Lung (tissue), 11 donors: ENCODE measurements at regions not wholly inside any gene's neighbourhood (a gene's known extent, or its start where the extent isn't known, plus 50 kb on each side); places are given as distances from the start of the nearest gene placed in this dataset.

Experiments
- ATAC-seq: fragments of 200-7000 bp; cut with Tn5 transposase; one replicate; pipeline ENCODE4 v1.9.1; 2020; ENCODE audit warnings: moderate number of reproducible peaks; ENCODE audit not compliant: insufficient read depth, low FRiP score
- DNase-seq, 3 donors: peaks; one replicate each; pipeline ENCODE4 v3.0.0-alpha.2; 2013 to 2017
- H3K27ac ChIP-seq, 2 donors: one replicate each; pipeline ENCODE4 v1.5.1; 2013; ENCODE audit warnings: mild to moderate bottlenecking in 2 of 2, moderate library complexity in 2 of 2, control low read depth in 1 of 2, inconsistent platforms in 1 of 2, low read depth in 1 of 2, low read length in 1 of 2
- H3K27me3 ChIP-seq, 3 donors: one replicate each; pipeline ENCODE4 v1.5.1; 2013; ENCODE audit warnings: low read length in 2 of 3; ENCODE audit not compliant: control insufficient read depth in 3 of 3, insufficient read depth in 3 of 3
- H3K36me3 ChIP-seq, 4 donors: one replicate each; pipeline ENCODE4 v1.5.1; 2013; ENCODE audit warnings: low read length in 4 of 4, mild to moderate bottlenecking in 1 of 4, moderate library complexity in 1 of 4; ENCODE audit not compliant: control insufficient read depth in 4 of 4, insufficient read depth in 4 of 4
- H3K4me1 ChIP-seq, 5 donors: one replicate each; pipeline ENCODE4 v1.5.1; 2013; ENCODE audit warnings: low read length in 5 of 5, mild to moderate bottlenecking in 2 of 5, moderate library complexity in 1 of 5; ENCODE audit not compliant: control insufficient read depth in 5 of 5, insufficient read depth in 5 of 5
- H3K4me3 ChIP-seq: one replicate; pipeline ENCODE4 v1.5.1; 2013; ENCODE audit warnings: mild to moderate bottlenecking, control low read depth, moderate library complexity
- H3K9ac ChIP-seq, 2 donors: one replicate each; pipeline ENCODE4 v1.5.1; 2013; ENCODE audit warnings: low read length in 2 of 2, control low read depth in 1 of 2; ENCODE audit not compliant: insufficient read depth in 1 of 2
- H3K9me3 ChIP-seq, 4 donors: one replicate each; pipeline ENCODE4 v1.5.1; 2013; ENCODE audit warnings: low read length in 3 of 4, mild to moderate bottlenecking in 1 of 4, moderate library complexity in 1 of 4; ENCODE audit not compliant: control insufficient read depth in 4 of 4, insufficient read depth in 3 of 4
- CTCF ChIP-seq: IDR thresholded peaks from 2 replicates; pipeline ENCODE4 v1.5.1; 2012; ENCODE audit warnings: mild to moderate bottlenecking; ENCODE audit errors: control extremely low read depth, extremely low read depth
- WGBS, 2 donors: extraction: QIAGEN DNeasy Blood & Tissue Kit; methylation state at CpG; one replicate each; pipeline ENCODE4 v1.1.7; 2013; 5-methylcytosine and 5-hydroxymethylcytosine counted together
- donor health status: control.
- donor health status: control.
- donor health status: Bipolar disorder and iron deficiency.
- donor health status: healthy.
- donor health status: DM: yes; HTN: yes; CAD: no.

- peak overlapping the region in 1 of 2 donors; percentile 85 for H3K27ac ChIP-seq
- H3K9me3 ChIP-seq: no peaks in the 10 kb centered on the region
- 40 to 69% methylated on average over 8 of the region's 8 CpGs for WGBS, 2 donors
- DNase-seq: peak; percentile 90 to 99 (median 98)
- TF ChIP-seq CTCF: no peak
- peaks cover 2 to 65% (median 11%) of the 10 kb centered on the region in 5 donors for H3K4me1 ChIP-seq
- peaks cover 0 to 4% (median 0%) of the 10 kb centered on the region in 4 donors for H3K36me3 ChIP-seq
- no peak overlapping the region for H3K4me3 ChIP-seq
- ATAC-seq: peak; percentile 43
- H3K9ac ChIP-seq: no peak overlapping the region
- no peaks in the 10 kb centered on the region for H3K27me3 ChIP-seq
These were observed 193.0 kb upstream of the CELF2 start for GRCh38 chr10:10824591-10825148.

GRCh38 chr10:10826125-10826524 lies 191.5 kb upstream of the CELF2 start:
- Histone ChIP-seq H3K27me3 (no peaks in the 10 kb centered on the region), H3K4me1 (peaks cover 3 to 77% (median 16%) of the 10 kb centered on the region in 5 donors), H3K4me3 (no peak overlapping the region), H3K9ac (no peak overlapping the region), H3K27ac (peak overlapping the region in 1 of 2 donors; percentile 85), H3K9me3 (no peaks in the 10 kb centered on the region), H3K36me3 (peaks cover 0 to 4% (median 0%) of the 10 kb centered on the region in 4 donors)
- no peak for ATAC-seq
- TF ChIP-seq CTCF: no peak
- no peak for DNase-seq
- 79 to 89% methylated on average over 1 of the region's 1 CpG for WGBS, 2 donors

GRCh38 chr10:10828623-10829022 lies 189.0 kb upstream of the CELF2 start:
- H3K9ac ChIP-seq: no peak overlapping the region
- no peaks in the 10 kb centered on the region for H3K9me3 ChIP-seq
- H3K27ac ChIP-seq: no peak overlapping the region
- H3K27me3 ChIP-seq: no peaks in the 10 kb centered on the region
- no peak overlapping the region for H3K4me3 ChIP-seq
- peaks cover 0 to 4% (median 0%) of the 10 kb centered on the region in 4 donors for H3K36me3 ChIP-seq
- no peak for DNase-seq
- TF ChIP-seq CTCF: no peak
- ATAC-seq: no peak
- peaks cover 2 to 59% (median 9%) of the 10 kb centered on the region in 5 donors for H3K4me1 ChIP-seq

GRCh38 chr10:10829576-10829975 lies 188.1 kb upstream of the CELF2 start:
- Histone ChIP-seq H3K27ac (peak overlapping the region in 1 of 2 donors; percentile 67), H3K4me1 (peaks cover 2 to 50% (median 9%) of the 10 kb centered on the region in 5 donors), H3K9ac (peak overlapping the region in 1 of 2 donors; percentile 75), H3K27me3 (no peaks in the 10 kb centered on the region), H3K36me3 (peaks cover 0 to 4% (median 0%) of the 10 kb centered on the region in 4 donors), H3K4me3 (no peak overlapping the region), H3K9me3 (peaks cover 0 to 4% (median 0%) of the 10 kb centered on the region in 4 donors)
- 76 to 86% methylated on average over 2 of the region's 2 CpGs for WGBS, 2 donors
- DNase-seq (peak in 1 of 3 donors; percentile 45), ATAC-seq (no peak)
- TF ChIP-seq CTCF: no peak
